ENCODE measurements at regions not wholly inside any gene's neighbourhood (a gene's known extent, or its start where the extent isn't known, plus 50 kb on each side); places are given as distances from the start of the nearest gene placed in this dataset.

- no peak for DNase-seq
Observed at GRCh38 chr4:100130964-100131363, 59.3 kb downstream of the DDIT4L start.

DNA sequence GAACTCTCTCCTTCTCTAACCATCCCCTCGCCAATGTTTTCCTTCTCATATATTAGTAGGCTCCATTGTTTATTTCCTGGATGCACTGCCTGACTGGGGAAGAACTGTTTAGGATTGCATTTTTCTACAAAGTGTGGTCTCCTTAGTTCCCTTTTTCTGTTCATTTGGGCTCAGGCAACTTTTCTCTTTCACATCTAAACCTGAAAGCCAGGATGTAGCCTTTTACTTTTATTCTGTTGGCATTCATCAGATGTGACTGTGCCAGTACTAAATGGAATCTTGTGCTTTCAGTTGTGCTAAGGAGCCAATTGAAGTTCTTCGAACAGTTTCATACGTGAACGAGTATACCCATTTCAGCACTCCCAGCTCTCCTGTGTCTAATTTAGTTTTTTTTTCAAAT, 59.8 kb downstream of the DDIT4L start:
- no peak for DNase-seq

- DNase-seq = no peak
Observed at GRCh38 chr4:100129774-100130173, 60.5 kb downstream of the DDIT4L start.

- no peak for DNase-seq
Observed at GRCh38 chr4:100128338-100128737, 61.9 kb downstream of the DDIT4L start.

DNA sequence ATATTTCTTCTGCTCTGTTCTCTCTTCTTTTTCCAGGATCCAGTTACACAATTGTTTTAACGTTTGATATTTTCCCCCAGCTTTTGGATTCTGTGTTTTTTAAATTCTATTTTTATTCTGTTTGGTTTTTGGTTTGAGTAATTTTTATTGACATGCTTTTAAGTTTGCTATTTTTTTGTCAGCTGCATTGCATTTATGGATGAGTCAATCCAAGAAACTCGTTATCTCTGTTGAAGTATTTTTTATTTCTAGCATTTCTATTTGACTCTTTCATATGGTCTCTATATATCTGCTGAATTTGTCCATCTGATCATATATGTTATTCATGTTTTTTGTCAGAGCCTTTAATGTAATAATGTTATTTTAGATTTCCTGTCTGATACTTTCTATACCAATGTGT, 65.6 kb downstream of the DDIT4L start:
- DNase-seq = no peak

GRCh38 chr4:100118181-100118580, 72.1 kb downstream of the DDIT4L start:
- no peak for DNase-seq

DNA sequence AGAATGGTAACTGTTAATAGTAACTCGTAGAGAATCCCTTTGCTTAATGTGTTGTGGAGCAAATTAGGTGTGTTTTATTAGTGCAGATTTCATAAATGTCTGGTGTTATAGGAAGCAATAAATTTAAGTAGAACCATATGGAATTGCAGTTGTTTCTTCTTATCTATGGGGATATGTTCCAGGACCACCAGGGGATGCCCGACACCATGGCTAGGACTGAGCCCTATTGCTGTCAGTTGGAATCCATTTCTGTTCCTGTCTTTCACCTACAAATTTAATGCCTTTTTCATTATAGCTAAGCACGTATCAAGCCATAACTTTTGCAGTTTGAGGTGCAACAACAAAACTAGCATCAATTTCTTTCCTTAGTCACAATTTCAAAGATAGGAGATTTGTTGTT, 72.5 kb downstream of the DDIT4L start:
- DNase-seq = no peak

DNA sequence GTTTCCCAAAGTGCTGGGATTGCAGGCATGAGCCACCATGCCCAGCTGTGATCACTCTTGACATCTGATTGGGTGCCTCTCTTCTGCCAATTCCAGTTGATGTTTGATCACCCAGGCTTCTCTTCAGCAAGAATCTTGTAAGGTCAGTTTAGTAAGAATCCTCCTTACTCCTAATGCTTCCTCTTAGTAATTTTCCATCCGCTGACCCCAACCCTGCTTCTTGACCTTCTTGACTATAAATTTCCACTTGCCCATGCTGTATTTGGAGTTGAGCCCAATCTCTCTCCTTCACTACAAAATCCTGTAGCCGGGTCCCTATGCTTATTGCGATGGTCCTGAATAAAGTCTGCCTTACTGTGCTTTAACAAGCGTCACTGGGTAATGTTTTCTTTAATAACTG, 75.4 kb downstream of the DDIT4L start:
- no peak for DNase-seq

DNA sequence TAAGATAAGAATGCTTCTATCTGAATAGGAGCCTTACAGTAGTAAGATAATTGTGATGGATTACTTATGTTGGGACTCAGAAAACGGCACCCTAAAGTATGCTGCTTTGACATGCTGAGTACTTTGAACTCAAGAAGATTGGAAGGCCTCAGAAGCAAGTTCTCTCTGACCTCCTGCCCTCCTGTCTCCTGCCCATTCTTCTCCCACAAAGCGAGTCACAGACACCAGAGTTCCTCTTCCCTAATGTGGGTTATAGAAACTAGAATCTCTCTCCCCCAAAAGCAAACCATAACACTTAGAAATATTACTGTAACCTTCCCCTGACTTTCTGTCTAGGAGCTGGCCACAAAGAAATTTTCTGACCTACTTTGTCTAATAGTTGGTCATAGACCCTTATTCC, 76.5 kb downstream of the DDIT4L start:
- no peak for DNase-seq

GRCh38 chr4:100113096-100113495, 77.2 kb downstream of the DDIT4L start:
- no peak for DNase-seq

- no peak for DNase-seq
Observed at GRCh38 chr4:100109921-100110320, 80.3 kb downstream of the DDIT4L start.

GRCh38 chr4:100108869-100109268, 81.4 kb downstream of the DDIT4L start:
- no peak for DNase-seq

- DNase-seq = no peak
Observed at GRCh38 chr4:100106982-100107381, 83.3 kb downstream of the DDIT4L start.

GRCh38 chr4:100103671-100104070, 86.6 kb downstream of the DDIT4L start:
- DNase-seq = no peak

DNA sequence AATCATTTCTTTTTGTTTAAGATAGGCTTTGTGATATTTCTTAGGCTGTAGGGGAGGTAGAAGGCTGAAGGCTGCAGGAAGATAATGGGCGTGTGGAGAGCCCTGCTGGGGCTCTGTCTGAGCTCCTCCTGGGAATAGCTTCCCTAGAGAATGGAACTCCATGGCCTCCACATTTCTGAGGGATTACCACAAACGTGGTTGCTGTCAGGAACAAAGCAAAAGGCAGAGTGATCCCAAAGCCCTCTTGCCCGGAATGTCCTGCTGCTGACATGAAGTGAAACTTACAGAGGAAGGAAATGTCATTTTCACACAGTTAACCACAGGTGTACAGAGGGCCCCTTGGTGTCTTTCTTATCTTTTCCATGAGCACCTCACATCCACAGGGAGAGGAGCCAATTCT, 89.3 kb downstream of the DDIT4L start:
- no peak for DNase-seq

DNA sequence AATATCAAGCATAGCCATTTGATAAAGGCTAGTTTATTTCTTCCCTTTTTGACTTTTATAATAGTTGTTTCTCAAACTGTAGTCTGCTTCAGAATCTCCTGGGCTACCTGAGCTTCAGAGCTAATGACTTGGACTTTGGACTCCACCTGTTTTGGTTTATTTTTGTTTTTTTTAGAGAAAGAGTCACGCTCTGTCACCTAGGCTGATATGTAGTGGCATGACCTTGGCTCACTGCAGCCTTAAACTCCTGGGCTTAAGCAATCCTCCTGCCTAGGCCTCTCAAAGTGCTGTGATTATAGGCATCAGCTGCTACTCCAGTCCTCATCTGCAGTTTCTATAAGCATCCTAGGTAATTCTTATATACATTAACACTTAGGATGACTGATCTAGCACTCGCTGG, 90.5 kb downstream of the DDIT4L start:
- no peak for DNase-seq

- no peak for DNase-seq
Observed at GRCh38 chr4:100098681-100099080, 91.6 kb downstream of the DDIT4L start.

GRCh38 chr4:100098011-100098545, 92.2 kb downstream of the DDIT4L start:
- DNase-seq = no peak

DNA sequence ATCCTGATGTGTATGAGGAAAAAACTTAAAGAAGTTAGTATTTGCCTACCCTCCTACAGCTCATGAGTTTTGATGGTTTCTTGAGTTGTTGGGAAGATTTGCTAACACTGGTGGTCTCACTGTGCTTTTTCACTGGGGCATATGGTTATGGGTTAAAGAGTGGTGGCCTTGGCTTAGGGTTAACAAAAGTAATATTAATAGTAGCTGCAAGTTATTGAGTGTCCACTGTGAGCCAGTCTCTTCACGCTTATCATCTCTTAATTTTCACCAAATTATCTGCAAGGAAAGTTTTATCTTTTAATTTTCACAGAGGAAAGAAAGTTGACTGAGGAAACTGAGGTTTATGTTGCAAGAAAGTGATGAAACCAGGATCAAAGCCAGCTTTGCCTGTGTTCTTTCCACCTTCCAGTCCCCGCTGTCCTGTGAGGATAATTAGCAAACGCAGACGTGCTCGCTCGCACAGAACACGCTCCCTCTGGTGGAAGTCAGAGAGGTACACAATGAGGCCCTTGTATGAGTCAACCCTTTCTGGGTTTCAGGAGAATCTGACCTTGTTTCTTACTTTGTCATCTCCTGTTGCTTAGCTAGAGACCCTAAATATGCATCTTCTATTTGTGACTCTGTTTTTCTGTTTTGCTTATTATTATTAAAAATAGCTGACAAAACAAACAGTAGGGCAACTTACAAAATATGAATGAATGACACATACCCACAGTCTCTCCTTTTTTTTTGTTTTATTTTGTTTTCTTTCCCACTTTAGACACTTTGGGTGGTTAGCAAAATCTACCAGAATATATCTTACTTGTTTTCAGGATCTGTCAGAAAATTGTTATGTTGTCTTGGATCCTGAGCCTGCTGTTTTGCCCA, 94.3 kb downstream of the DDIT4L start:
- peak; percentile 39 for DNase-seq

- DNase-seq = peak; percentile 83
Observed at GRCh38 chr4:100093091-100093866, 97.0 kb downstream of the DDIT4L start.

DNA sequence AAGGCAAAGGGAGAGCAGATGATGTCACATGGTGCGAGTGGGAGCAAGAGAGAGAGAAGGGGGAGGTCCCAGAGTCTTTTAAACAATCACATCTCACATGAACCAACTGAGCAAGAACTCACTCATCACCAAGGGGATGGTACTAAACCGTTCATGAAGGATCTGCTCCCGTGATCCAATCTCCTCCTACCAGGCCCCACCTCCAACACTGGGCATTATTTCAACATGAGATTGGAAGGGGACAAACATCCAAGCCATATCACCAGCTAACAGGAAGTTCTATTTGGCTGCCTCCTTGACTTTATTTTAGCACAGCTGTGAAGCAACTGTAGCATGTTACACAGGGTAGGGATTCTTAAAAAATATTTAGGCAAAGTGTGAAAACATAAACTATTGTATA, 102.5 kb downstream of the DDIT4L start:
- DNase-seq = no peak

DNA sequence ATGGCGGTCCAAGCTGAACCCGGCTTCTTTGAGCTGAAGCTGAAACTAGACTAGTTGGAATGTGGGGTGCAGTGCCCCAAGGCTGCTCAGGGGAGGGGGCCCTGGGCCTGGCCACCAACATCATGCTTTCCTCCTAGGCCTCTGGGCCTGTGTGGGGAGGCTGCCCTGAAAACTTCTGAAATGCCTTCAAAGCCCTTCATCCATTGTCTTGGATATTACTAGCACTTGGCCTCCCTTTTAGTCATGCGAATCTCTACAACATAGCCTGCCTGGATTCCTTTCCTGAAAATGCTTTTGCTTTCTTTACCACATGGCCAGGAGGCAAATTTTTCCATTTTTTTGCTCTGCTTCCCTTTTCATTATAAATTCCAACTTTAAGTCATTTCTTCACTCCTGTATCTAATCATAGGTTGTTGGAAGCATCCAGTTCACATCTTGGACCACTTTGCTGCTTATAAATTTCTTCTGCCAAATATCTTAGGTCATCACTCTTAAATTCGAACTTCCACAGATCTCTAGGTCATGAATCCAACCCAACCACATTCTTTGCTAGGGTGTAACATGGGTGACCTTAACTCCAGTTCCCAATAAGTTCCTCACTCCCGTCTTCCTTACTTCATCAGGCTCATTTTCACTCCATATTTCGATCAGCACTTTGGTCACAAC, 103.4 kb downstream of the DDIT4L start:
- no peak for DNase-seq

GRCh38 chr4:100084892-100085291, 105.4 kb downstream of the DDIT4L start:
- DNase-seq = no peak

Measured in hematopoietic multipotent progenitor cell treated with erythropoietin and hydrocortisone succinate and interleukin-3 and kit ligand, for 8 days (in vitro differentiated cells).